HFFc6 (cell line): ENCODE measurements at regions not wholly inside any gene's neighbourhood (a gene's known extent, or its start where the extent isn't known, plus 50 kb on each side); places are given as distances from the start of the nearest gene placed in this dataset.
"Not testable (repeated sequence)": the region's sequence is repeated elsewhere in the genome, so short reads cannot be mapped to it uniquely, and the experiment has no call there.

Source experiments
- DNase-seq: peaks from one replicate; pipeline ENCODE4 v3.0.0-alpha.2; 2018
- H3K27ac Mint-ChIP-seq: 2 replicates; pipeline ENCODE4 v1.8.0; 2020; ENCODE audit warnings: mild to moderate bottlenecking, mixed read lengths
- H3K27me3 Mint-ChIP-seq: 2 replicates; pipeline ENCODE4 v1.8.0; 2021; ENCODE audit warnings: mild to moderate bottlenecking, moderate library complexity, mixed read lengths; ENCODE audit not compliant: insufficient read depth
- H3K36me3 Mint-ChIP-seq: 2 replicates; pipeline ENCODE4 v1.8.0; 2021; ENCODE audit warnings: low read depth, mixed read lengths
- H3K4me1 Mint-ChIP-seq: 2 replicates; pipeline ENCODE4 v1.8.0; 2020; ENCODE audit warnings: low read depth, mixed read lengths
- H3K4me3 Mint-ChIP-seq: 2 replicates; pipeline ENCODE4 v1.8.0; 2020; ENCODE audit warnings: mild to moderate bottlenecking, moderate library complexity, mixed read lengths
- H3K9me3 Mint-ChIP-seq: 2 replicates; pipeline ENCODE4 v1.8.0; 2020; ENCODE audit warnings: mild to moderate bottlenecking, mixed read lengths
- CTCF ChIP-seq: fragments of 200-600 bp; sonication (generic); IDR thresholded peaks from 2 replicates; pipeline ENCODE4 v1.5.0; 2021; ENCODE audit warnings: antibody characterized with exemption, mild to moderate bottlenecking

GRCh38 chr22:23394525-23395326 is 185.4 kb downstream of the IGLL1 start:
- Mint-ChIP-seq H3K27ac (no peak overlapping the region), H3K27me3 (no peaks in the 10 kb centered on the region), H3K9me3 (no peaks in the 10 kb centered on the region), H3K4me3 (no peak overlapping the region), H3K4me1 (no peaks in the 10 kb centered on the region), H3K36me3 (no peaks in the 10 kb centered on the region)
- DNase-seq = no peak
- no peak for TF ChIP-seq CTCF

GRCh38 chr22:23393721-23394320 is 186.3 kb downstream of the IGLL1 start:
- DNase-seq = no peak
- H3K4me3 Mint-ChIP-seq = no peak overlapping the region
- no peaks in the 10 kb centered on the region for H3K4me1 Mint-ChIP-seq
- TF ChIP-seq CTCF = no peak
- no peaks in the 10 kb centered on the region for H3K27me3 Mint-ChIP-seq
- H3K36me3 Mint-ChIP-seq = no peaks in the 10 kb centered on the region
- no peaks in the 10 kb centered on the region for H3K9me3 Mint-ChIP-seq
- no peak overlapping the region for H3K27ac Mint-ChIP-seq

DNA sequence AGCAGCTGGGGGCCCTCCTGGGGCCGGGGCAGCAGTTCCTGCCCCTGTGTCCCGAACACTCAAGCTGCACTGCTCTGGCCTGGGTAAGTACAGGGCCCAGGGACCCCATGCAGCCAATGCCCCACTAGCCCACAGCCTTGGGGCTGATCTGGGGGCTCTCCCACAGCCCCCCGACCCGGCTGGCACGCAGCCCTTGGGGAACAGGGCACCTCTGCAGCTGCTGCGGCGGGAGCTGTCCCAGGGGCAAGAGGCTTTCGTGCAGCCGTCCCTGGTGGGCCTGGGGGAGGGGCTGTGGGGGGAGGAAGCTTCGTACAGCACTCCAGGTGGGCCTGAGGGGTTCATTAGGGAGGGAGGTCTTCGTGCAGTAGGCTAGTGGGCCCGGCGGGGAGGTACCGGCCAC is 186.9 kb downstream of the IGLL1 start:
- H3K27me3 Mint-ChIP-seq, H3K36me3 Mint-ChIP-seq, H3K4me3 Mint-ChIP-seq, DNase-seq, H3K27ac Mint-ChIP-seq, H3K4me1 Mint-ChIP-seq, H3K9me3 Mint-ChIP-seq: not testable (repeated sequence)

DNA sequence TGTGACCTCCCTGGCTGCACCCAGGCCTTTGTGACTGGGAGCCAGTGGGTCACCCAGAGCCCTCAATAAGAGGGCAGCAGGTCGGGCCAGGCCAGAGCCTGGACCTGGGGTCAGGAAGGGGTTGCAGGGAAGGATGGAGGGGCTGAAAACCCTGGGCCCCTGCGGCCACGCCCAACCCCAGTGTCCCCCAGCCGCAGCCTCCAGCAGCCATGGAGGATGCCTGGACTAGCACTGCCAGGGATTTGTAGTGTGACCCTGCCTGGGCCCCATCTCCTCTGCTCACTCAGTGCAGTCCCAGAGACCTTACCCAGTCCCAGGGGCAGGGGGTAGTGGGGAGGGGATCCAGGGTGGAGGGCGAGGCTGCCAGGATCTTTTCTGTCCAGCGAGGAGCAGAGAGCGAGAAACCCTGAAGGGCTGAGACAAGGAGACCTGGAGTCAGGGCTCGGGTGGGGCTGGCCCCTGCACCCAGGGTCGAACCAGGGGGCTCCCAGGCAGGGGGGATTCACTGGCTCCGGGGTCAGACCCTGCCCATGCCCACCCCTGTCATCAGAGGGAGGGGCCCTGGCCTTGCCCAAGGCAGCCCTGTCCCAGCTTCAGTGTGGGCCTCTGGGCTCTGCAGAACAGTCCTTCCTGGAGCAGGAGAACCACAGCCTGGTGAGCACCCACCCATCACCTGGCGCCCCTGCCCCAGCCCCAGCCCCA is 187.5 kb downstream of the IGLL1 start:
- no peak for TF ChIP-seq CTCF
- Mint-ChIP-seq H3K4me3 (no peak overlapping the region), H3K9me3 (no peaks in the 10 kb centered on the region), H3K36me3 (no peaks in the 10 kb centered on the region), H3K27ac (no peak overlapping the region), H3K4me1 (no peaks in the 10 kb centered on the region), H3K27me3 (no peaks in the 10 kb centered on the region)
- DNase-seq = no peak

DNA sequence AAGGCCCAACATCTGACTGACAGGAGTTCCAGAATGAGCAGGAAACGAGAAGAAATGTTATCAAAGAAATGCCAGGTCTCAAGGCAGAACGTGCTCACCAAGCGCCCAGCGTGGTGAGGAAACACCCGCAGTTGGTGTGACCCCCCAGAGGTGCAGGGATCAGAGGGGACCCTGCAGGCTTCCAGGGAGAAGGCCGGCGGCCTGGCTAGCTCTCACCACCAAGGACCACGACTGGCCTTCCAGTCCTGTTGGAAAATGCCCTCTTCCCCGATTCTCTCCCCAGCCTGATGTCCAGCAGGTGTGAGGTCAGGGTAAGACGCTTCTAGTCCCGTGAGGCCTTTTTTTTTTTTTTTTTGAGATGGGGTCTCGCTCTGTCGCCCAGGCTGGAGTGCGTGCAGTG is 189.1 kb downstream of the IGLL1 start:
- H3K36me3 Mint-ChIP-seq = no peaks in the 10 kb centered on the region
- no peaks in the 10 kb centered on the region for H3K4me1 Mint-ChIP-seq

More for the DNA sequence above, 189.1 kb downstream of the IGLL1 start:
- no peak for DNase-seq
- TF ChIP-seq CTCF = no peak
- Mint-ChIP-seq H3K27ac (no peak overlapping the region), H3K4me3 (no peak overlapping the region), H3K9me3 (no peaks in the 10 kb centered on the region), H3K27me3 (no peaks in the 10 kb centered on the region; the same call in 1 of the 2 replicates)
